ENCODE measurements at regions not wholly inside any gene's neighbourhood (a gene's known extent, or its start where the extent isn't known, plus 50 kb on each side); places are given as distances from the start of the nearest gene placed in this dataset.

GRCh38 chr2:196380098-196380497 is 208.7 kb upstream of the STK17B start:
- no peaks in the 10 kb centered on the region for H3K27me3 Mint-ChIP-seq (ENCODE audit: unreplicated experiment)
- H3K36me3 Mint-ChIP-seq (ENCODE audit: low read depth, unreplicated experiment), result no peaks in the 10 kb centered on the region
- no peak for TF ChIP-seq CTCF (IDR thresholded peaks at IDR 0.05; ENCODE audit: unreplicated experiment)
- DNase-seq (ENCODE audit: low spot score), result no peak
- no peak overlapping the region for H3K27ac Mint-ChIP-seq (ENCODE audit: unreplicated experiment)
- no peaks in the 10 kb centered on the region for H3K9me3 Mint-ChIP-seq (ENCODE audit: unreplicated experiment)
- no peaks in the 10 kb centered on the region for H3K4me1 Mint-ChIP-seq (ENCODE audit: unreplicated experiment)
- no peak overlapping the region for H3K4me3 Mint-ChIP-seq (ENCODE audit: unreplicated experiment)

GRCh38 chr2:196380575-196380974 is 209.2 kb upstream of the STK17B start:
- no peak for DNase-seq (ENCODE audit: low spot score)
- no peaks in the 10 kb centered on the region for H3K9me3 Mint-ChIP-seq (ENCODE audit: unreplicated experiment)
- H3K27me3 Mint-ChIP-seq (ENCODE audit: unreplicated experiment), result no peaks in the 10 kb centered on the region
- no peak overlapping the region for H3K4me3 Mint-ChIP-seq (ENCODE audit: unreplicated experiment)
- no peaks in the 10 kb centered on the region for H3K4me1 Mint-ChIP-seq (ENCODE audit: unreplicated experiment)
- TF ChIP-seq CTCF (IDR thresholded peaks at IDR 0.05; ENCODE audit: unreplicated experiment), result no peak
- H3K27ac Mint-ChIP-seq (ENCODE audit: unreplicated experiment), result no peak overlapping the region
- H3K36me3 Mint-ChIP-seq (ENCODE audit: low read depth, unreplicated experiment), result no peaks in the 10 kb centered on the region

GRCh38 chr2:196381464-196381863 is 210.1 kb upstream of the STK17B start:
- no peak for TF ChIP-seq CTCF (IDR thresholded peaks at IDR 0.05; ENCODE audit: unreplicated experiment)
- Mint-ChIP-seq H3K4me1 (ENCODE audit: unreplicated experiment) (no peaks in the 10 kb centered on the region), H3K4me3 (ENCODE audit: unreplicated experiment) (no peak overlapping the region), H3K36me3 (ENCODE audit: low read depth, unreplicated experiment) (no peaks in the 10 kb centered on the region), H3K27ac (ENCODE audit: unreplicated experiment) (no peak overlapping the region), H3K9me3 (ENCODE audit: unreplicated experiment) (no peaks in the 10 kb centered on the region), H3K27me3 (ENCODE audit: unreplicated experiment) (no peaks in the 10 kb centered on the region)
- no peak for DNase-seq (ENCODE audit: low spot score)

- no peaks in the 10 kb centered on the region for H3K27me3 Mint-ChIP-seq (ENCODE audit: unreplicated experiment)
- no peaks in the 10 kb centered on the region for H3K9me3 Mint-ChIP-seq (ENCODE audit: unreplicated experiment)
- H3K4me3 Mint-ChIP-seq (ENCODE audit: unreplicated experiment), result no peak overlapping the region
- no peak for DNase-seq (ENCODE audit: low spot score)
- H3K4me1 Mint-ChIP-seq (ENCODE audit: unreplicated experiment), result no peaks in the 10 kb centered on the region
- H3K36me3 Mint-ChIP-seq (ENCODE audit: low read depth, unreplicated experiment), result no peaks in the 10 kb centered on the region
- H3K27ac Mint-ChIP-seq (ENCODE audit: unreplicated experiment), result no peak overlapping the region
- no peak for TF ChIP-seq CTCF (IDR thresholded peaks at IDR 0.05; ENCODE audit: unreplicated experiment)
Measured at GRCh38 chr2:196383799-196384198, 212.4 kb upstream of the STK17B start.

- no peak for DNase-seq (ENCODE audit: low spot score)
- Mint-ChIP-seq H3K27ac (ENCODE audit: unreplicated experiment) (no peak overlapping the region), H3K4me3 (ENCODE audit: unreplicated experiment) (no peak overlapping the region), H3K4me1 (ENCODE audit: unreplicated experiment) (no peaks in the 10 kb centered on the region), H3K9me3 (ENCODE audit: unreplicated experiment) (no peaks in the 10 kb centered on the region), H3K27me3 (ENCODE audit: unreplicated experiment) (no peaks in the 10 kb centered on the region), H3K36me3 (ENCODE audit: low read depth, unreplicated experiment) (no peaks in the 10 kb centered on the region)
- no peak for TF ChIP-seq CTCF (IDR thresholded peaks at IDR 0.05; ENCODE audit: unreplicated experiment)
Measured at GRCh38 chr2:196384729-196385128, 213.4 kb upstream of the STK17B start.

All from endothelial cell (in vitro differentiated cells).